ENCODE measurements at regions not wholly inside any gene's neighbourhood (a gene's known extent, or its start where the extent isn't known, plus 50 kb on each side); places are given as distances from the start of the nearest gene placed in this dataset.

- peak; percentile 83 for DNase-seq (ENCODE audit: low spot score)
- Mint-ChIP-seq H3K4me3 (ENCODE audit: unreplicated experiment) (no peak overlapping the region), H3K27ac (ENCODE audit: unreplicated experiment) (no peak overlapping the region), H3K36me3 (ENCODE audit: low read depth) (no peaks in the 10 kb centered on the region), H3K9me3 (ENCODE audit: low read depth) (peaks cover 3% of the 10 kb centered on the region), H3K27me3 (ENCODE audit: low read depth) (no peaks in the 10 kb centered on the region), H3K4me1 (ENCODE audit: low read depth) (no peaks in the 10 kb centered on the region)
- TF ChIP-seq CTCF (IDR thresholded peaks at IDR 0.05) = no peak
Observed at GRCh38 chr13:66009241-66009640, 1220.9 kb downstream of the PCDH9 start.

DNA sequence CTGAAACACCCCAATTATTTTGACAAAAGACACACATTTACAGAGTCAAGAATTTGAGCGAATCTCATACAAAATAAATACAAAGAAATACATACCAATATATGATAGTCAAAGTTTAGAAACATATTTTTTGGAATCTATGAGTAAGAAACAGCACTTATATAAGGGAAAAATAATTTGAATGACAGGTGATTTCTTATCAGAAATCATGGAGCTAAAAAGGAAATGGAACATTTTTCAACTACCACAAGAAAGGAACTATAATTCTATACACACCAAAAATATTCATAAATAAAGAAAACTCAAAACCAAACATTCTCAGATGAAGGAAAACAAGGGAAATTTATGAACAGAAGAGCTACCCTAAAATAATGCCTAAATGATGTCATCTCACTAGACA is 1226.6 kb downstream of the PCDH9 start:
- Mint-ChIP-seq H3K36me3 (ENCODE audit: low read depth) (peaks cover 5% of the 10 kb centered on the region), H3K27ac (ENCODE audit: unreplicated experiment) (no peak overlapping the region), H3K9me3 (ENCODE audit: low read depth) (peaks cover 13% of the 10 kb centered on the region), H3K27me3 (ENCODE audit: low read depth) (no peaks in the 10 kb centered on the region), H3K4me1 (ENCODE audit: low read depth) (no peaks in the 10 kb centered on the region), H3K4me3 (ENCODE audit: unreplicated experiment) (no peak overlapping the region)
- no peak for DNase-seq (ENCODE audit: low spot score)
- TF ChIP-seq CTCF (IDR thresholded peaks at IDR 0.05) = no peak

DNA sequence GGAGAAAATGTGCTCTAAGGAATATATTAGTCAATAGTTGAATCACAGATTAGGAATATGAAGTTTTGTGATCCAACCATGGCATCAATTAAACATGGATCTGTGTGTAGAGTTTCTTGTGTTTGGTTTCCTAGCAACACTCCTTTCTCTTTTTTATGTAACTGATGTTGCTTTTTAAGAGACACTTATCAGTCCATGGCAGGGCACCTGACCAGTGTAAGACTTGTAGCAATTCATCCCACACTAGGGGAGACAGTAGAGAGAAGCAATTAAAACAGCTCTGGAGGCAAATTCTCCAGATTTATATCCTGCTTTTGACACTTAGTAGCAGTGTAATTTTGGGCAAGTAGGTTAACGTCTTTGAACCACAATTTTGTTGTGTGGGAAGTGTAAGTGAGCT is 1229.0 kb downstream of the PCDH9 start:
- no peak for TF ChIP-seq CTCF (IDR thresholded peaks at IDR 0.05)
- no peaks in the 10 kb centered on the region for H3K27me3 Mint-ChIP-seq (ENCODE audit: low read depth)
- H3K9me3 Mint-ChIP-seq (ENCODE audit: low read depth) = peaks cover 13% of the 10 kb centered on the region
- H3K4me3 Mint-ChIP-seq (ENCODE audit: unreplicated experiment) = no peak overlapping the region
- H3K36me3 Mint-ChIP-seq (ENCODE audit: low read depth) = peaks cover 5% of the 10 kb centered on the region
- no peak overlapping the region for H3K27ac Mint-ChIP-seq (ENCODE audit: unreplicated experiment)
- no peaks in the 10 kb centered on the region for H3K4me1 Mint-ChIP-seq (ENCODE audit: low read depth)
- no peak for DNase-seq (ENCODE audit: low spot score)

- H3K27me3 Mint-ChIP-seq (ENCODE audit: low read depth) = no peaks in the 10 kb centered on the region
- H3K9me3 Mint-ChIP-seq (ENCODE audit: low read depth) = peaks cover 13% of the 10 kb centered on the region
- DNase-seq (ENCODE audit: low spot score) = no peak
- H3K4me3 Mint-ChIP-seq (ENCODE audit: unreplicated experiment) = no peak overlapping the region
- no peak for TF ChIP-seq CTCF (IDR thresholded peaks at IDR 0.05)
- no peak overlapping the region for H3K27ac Mint-ChIP-seq (ENCODE audit: unreplicated experiment)
- H3K4me1 Mint-ChIP-seq (ENCODE audit: low read depth) = no peaks in the 10 kb centered on the region
- peaks cover 5% of the 10 kb centered on the region for H3K36me3 Mint-ChIP-seq (ENCODE audit: low read depth)
Observed at GRCh38 chr13:65999411-65999810, 1230.7 kb downstream of the PCDH9 start.

GRCh38 chr13:65990684-65991083 is 1239.5 kb downstream of the PCDH9 start:
- H3K4me3 Mint-ChIP-seq (ENCODE audit: unreplicated experiment) = no peak overlapping the region
- DNase-seq (ENCODE audit: low spot score) = no peak
- no peaks in the 10 kb centered on the region for H3K4me1 Mint-ChIP-seq (ENCODE audit: low read depth)
- H3K9me3 Mint-ChIP-seq (ENCODE audit: low read depth) = no peaks in the 10 kb centered on the region
- no peaks in the 10 kb centered on the region for H3K27me3 Mint-ChIP-seq (ENCODE audit: low read depth)
- no peak overlapping the region for H3K27ac Mint-ChIP-seq (ENCODE audit: unreplicated experiment)
- H3K36me3 Mint-ChIP-seq (ENCODE audit: low read depth) = no peaks in the 10 kb centered on the region
- no peak for TF ChIP-seq CTCF (IDR thresholded peaks at IDR 0.05)
